SK-N-SH treated with all-trans-retinoic acid at 6 μM for 48 hours (cell line): ENCODE measurements at regions not wholly inside any gene's neighbourhood (a gene's known extent, or its start where the extent isn't known, plus 50 kb on each side); places are given as distances from the start of the nearest gene placed in this dataset.

Experiments
- CSDC2 ChIP-seq: fragments of 250-450 bp; sonication (Bioruptor Pico); IDR thresholded peaks from 2 replicates; pipeline ENCODE4 v1.5.0; 2020; ENCODE audit warnings: mild to moderate bottlenecking, moderate library complexity
- ESRRG ChIP-seq: fragments of 250-450 bp; sonication (Bioruptor Pico); IDR thresholded peaks from 2 replicates; pipeline ENCODE4 v1.6.1; 2021; ENCODE audit warnings: mild to moderate bottlenecking
- GLIS3 ChIP-seq: fragments of 250-450 bp; sonication (Bioruptor Pico); IDR thresholded peaks from 2 replicates; pipeline ENCODE4 v1.5.0; 2020; ENCODE audit warnings: mild to moderate bottlenecking, moderate library complexity
- RARB ChIP-seq: fragments of 250-450 bp; sonication (Bioruptor Pico); IDR thresholded peaks from 2 replicates; pipeline ENCODE4 v1.8.0; 2021; ENCODE audit warnings: mild to moderate bottlenecking, moderate library complexity
- TCF4 ChIP-seq: fragments of 250-450 bp; sonication (Bioruptor Pico); IDR thresholded peaks from 2 replicates; pipeline ENCODE4 v1.8.0; 2021; ENCODE audit warnings: mild to moderate bottlenecking, moderate library complexity, borderline replicate concordance
- TOX ChIP-seq: fragments of 250-450 bp; sonication (Bioruptor Pico); IDR thresholded peaks from 2 replicates; pipeline ENCODE4 v1.8.0; 2021; ENCODE audit warnings: mild to moderate bottlenecking, moderate library complexity, borderline replicate concordance
- ZFP30 ChIP-seq: fragments of 450-650 bp; formaldehyde crosslinking; IDR thresholded peaks from 2 replicates; pipeline ENCODE4 v1.5.0; 2022; ENCODE audit warnings: mild to moderate bottlenecking, moderate library complexity
- ZNF8 ChIP-seq: fragments of 450-650 bp; formaldehyde crosslinking; IDR thresholded peaks from 2 replicates; pipeline ENCODE4 v1.5.0; 2020; ENCODE audit warnings: mild to moderate bottlenecking, moderate library complexity
- TF ChIP-seq, protein P1 (sequence below): fragments of 250-450 bp; sonication (Bioruptor Pico); IDR thresholded peaks from 2 replicates; pipeline ENCODE4 v1.5.1; 2020; ENCODE audit warnings: low read depth, mild to moderate bottlenecking, moderate library complexity

DNA sequence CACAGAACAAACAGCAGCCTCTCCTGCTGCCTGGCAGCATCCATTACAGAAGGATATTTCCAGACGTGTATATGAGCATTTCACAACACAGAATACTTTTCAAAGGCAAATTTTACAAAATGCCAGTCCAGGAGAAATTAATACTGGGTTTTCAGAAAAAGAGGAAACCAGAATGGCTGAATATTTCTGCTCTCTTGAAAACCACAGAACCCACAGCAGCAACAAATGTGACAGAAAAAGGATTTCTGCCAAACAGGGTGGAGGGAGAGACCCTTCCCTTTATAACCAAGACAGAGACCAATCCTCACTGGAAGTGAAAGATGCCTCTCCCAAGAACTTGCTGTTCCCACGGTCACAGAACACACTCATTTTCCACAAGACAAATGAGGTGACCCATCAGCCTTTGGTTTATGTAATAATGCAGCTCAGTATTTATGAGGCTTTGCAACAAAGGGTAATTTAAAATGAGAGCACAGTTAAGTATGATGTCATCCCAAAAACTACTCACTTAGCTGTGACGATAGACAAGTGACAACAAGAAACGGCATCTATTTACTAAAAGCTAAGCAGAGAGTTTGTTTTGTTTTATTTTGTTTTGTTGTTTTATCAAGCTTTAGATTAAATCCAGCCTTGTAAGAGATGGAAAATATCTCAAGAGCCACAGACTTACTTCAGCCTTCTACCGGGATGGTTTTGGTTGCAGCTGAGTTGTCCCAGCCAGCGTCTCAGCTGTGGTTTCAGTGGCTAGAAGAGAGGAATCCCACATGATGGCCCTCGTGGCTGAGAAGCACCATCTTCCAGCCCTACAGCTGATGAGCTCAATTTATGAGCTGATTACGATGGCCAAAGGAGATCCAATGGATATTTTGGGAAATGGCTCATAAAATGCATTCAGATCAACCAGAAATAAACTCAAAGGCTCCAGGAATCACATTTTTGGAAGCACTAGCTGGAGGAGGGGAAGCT lies 249.3 kb upstream of the AGAP1 start:
- TF ChIP-seq RARB (CRISPR knock-in tag) (no peak), TOX (CRISPR knock-in tag) (no peak), TCF4 (CRISPR knock-in tag) (no peak), ZFP30 (CRISPR knock-in tag) (no peak), ZNF8 (CRISPR knock-in tag) (no peak), GLIS3 (CRISPR knock-in tag) (no peak), ESRRG (CRISPR knock-in tag) (no peak), CSDC2 (no peak)
- TF ChIP-seq, protein P1, sequence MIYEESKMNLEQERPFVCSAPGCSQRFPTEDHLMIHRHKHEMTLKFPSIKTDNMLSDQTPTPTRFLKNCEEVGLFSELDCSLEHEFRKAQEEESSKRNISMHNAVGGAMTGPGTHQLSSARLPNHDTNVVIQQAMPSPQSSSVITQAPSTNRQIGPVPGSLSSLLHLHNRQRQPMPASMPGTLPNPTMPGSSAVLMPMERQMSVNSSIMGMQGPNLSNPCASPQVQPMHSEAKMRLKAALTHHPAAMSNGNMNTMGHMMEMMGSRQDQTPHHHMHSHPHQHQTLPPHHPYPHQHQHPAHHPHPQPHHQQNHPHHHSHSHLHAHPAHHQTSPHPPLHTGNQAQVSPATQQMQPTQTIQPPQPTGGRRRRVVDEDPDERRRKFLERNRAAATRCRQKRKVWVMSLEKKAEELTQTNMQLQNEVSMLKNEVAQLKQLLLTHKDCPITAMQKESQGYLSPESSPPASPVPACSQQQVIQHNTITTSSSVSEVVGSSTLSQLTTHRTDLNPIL (CRISPR knock-in tag) = no peak
